ENCODE measurements at regions not wholly inside any gene's neighbourhood (a gene's known extent, or its start where the extent isn't known, plus 50 kb on each side); places are given as distances from the start of the nearest gene placed in this dataset.
"Not testable (repeated sequence)": the region's sequence is repeated elsewhere in the genome, so short reads cannot be mapped to it uniquely, and the experiment has no call there.

GRCh38 chr5:91311168-91311696 is 71.9 kb downstream of the ARRDC3 start:
- BruUV-seq (replicated peaks), result no TSS peak
- Mint-ChIP-seq H3K4me1 (ENCODE audit: low read depth, unreplicated experiment) (peaks cover 46% of the 10 kb centered on the region), H3K27ac (ENCODE audit: unreplicated experiment) (peak overlapping the region; percentile 11), H3K27me3 (ENCODE audit: unreplicated experiment) (no peaks in the 10 kb centered on the region), H3K4me3 (ENCODE audit: low read depth, unreplicated experiment) (peak overlapping the region; percentile 15), H3K9me3 (ENCODE audit: low read depth, unreplicated experiment) (no peaks in the 10 kb centered on the region), H3K36me3 (ENCODE audit: insufficient read depth, unreplicated experiment) (peaks cover 17% of the 10 kb centered on the region)
- no peak for TF ChIP-seq CTCF (IDR thresholded peaks at IDR 0.05; ENCODE audit: unreplicated experiment)
- intact Hi-C loops (cut with micrococcal nuclease; ENCODE audit: unreplicated experiment), result no loop called here
- CTCF ChIA-PET, result interaction anchor here (0.5 to 1.5 kb wide), 6 partner anchors 9 to 565 kb away, joined by 3 to 5 read pairs (median 4); no protein-coding TSS in a partner anchor
- DNase-seq, result no peak

- H3K4me3 Mint-ChIP-seq (ENCODE audit: low read depth, unreplicated experiment); H3K9me3 Mint-ChIP-seq (ENCODE audit: low read depth, unreplicated experiment); H3K27ac Mint-ChIP-seq (ENCODE audit: unreplicated experiment); H3K36me3 Mint-ChIP-seq (ENCODE audit: insufficient read depth, unreplicated experiment); intact Hi-C loops (cut with micrococcal nuclease; ENCODE audit: unreplicated experiment); CTCF ChIA-PET; H3K27me3 Mint-ChIP-seq (ENCODE audit: unreplicated experiment); DNase-seq; BruUV-seq (replicated peaks): not testable (repeated sequence)
- peaks cover 38% of the 10 kb centered on the region for H3K4me1 Mint-ChIP-seq (ENCODE audit: low read depth, unreplicated experiment)
These were observed 75.0 kb downstream of the ARRDC3 start for GRCh38 chr5:91308157-91308556.

GRCh38 chr5:91307048-91307447 is 76.1 kb downstream of the ARRDC3 start:
- CTCF ChIA-PET, result interaction anchor here (1.7 kb wide), 1 partner anchor 10 kb away, joined by 12 read pairs; no protein-coding TSS in a partner anchor
- H3K36me3 Mint-ChIP-seq (ENCODE audit: insufficient read depth, unreplicated experiment), result peaks cover 5% of the 10 kb centered on the region
- no peak for DNase-seq
- H3K4me3 Mint-ChIP-seq (ENCODE audit: low read depth, unreplicated experiment), result no peak overlapping the region
- no peak for TF ChIP-seq CTCF (IDR thresholded peaks at IDR 0.05; ENCODE audit: unreplicated experiment)
- no peak overlapping the region for H3K27ac Mint-ChIP-seq (ENCODE audit: unreplicated experiment)
- H3K4me1 Mint-ChIP-seq (ENCODE audit: low read depth, unreplicated experiment), result peaks cover 27% of the 10 kb centered on the region
- H3K9me3 Mint-ChIP-seq (ENCODE audit: low read depth, unreplicated experiment), result no peaks in the 10 kb centered on the region
- BruUV-seq (replicated peaks), result no TSS peak
- intact Hi-C loops (cut with micrococcal nuclease; ENCODE audit: unreplicated experiment), result no loop called here
- H3K27me3 Mint-ChIP-seq (ENCODE audit: unreplicated experiment), result no peaks in the 10 kb centered on the region

- Mint-ChIP-seq H3K4me3 (ENCODE audit: low read depth, unreplicated experiment) (no peak overlapping the region), H3K27ac (ENCODE audit: unreplicated experiment) (no peak overlapping the region), H3K27me3 (ENCODE audit: unreplicated experiment) (no peaks in the 10 kb centered on the region), H3K4me1 (ENCODE audit: low read depth, unreplicated experiment) (peaks cover 21% of the 10 kb centered on the region), H3K9me3 (ENCODE audit: low read depth, unreplicated experiment) (no peaks in the 10 kb centered on the region), H3K36me3 (ENCODE audit: insufficient read depth, unreplicated experiment) (no peaks in the 10 kb centered on the region)
- CTCF ChIA-PET, result interaction anchor here (0.8 to 1.7 kb wide), 2 partner anchors 10 to 144 kb away, joined by 3 to 12 read pairs; no protein-coding TSS in a partner anchor
- no TSS peak for BruUV-seq (replicated peaks)
- DNase-seq, result no peak
- no peak for TF ChIP-seq CTCF (IDR thresholded peaks at IDR 0.05; ENCODE audit: unreplicated experiment)
- intact Hi-C loops (cut with micrococcal nuclease; ENCODE audit: unreplicated experiment), result no loop called here
These were observed 76.6 kb downstream of the ARRDC3 start for GRCh38 chr5:91306497-91306896.

- peaks cover 13% of the 10 kb centered on the region for H3K4me1 Mint-ChIP-seq (ENCODE audit: low read depth, unreplicated experiment)
- no TSS peak for BruUV-seq (replicated peaks)
- H3K36me3 Mint-ChIP-seq (ENCODE audit: insufficient read depth, unreplicated experiment), result no peaks in the 10 kb centered on the region
- H3K27ac Mint-ChIP-seq (ENCODE audit: unreplicated experiment), result no peak overlapping the region
- H3K27me3 Mint-ChIP-seq (ENCODE audit: unreplicated experiment), result no peaks in the 10 kb centered on the region
- CTCF ChIA-PET, result interaction anchor here (1.7 kb wide), 1 partner anchor 9 kb away, joined by 12 read pairs; no protein-coding TSS in a partner anchor
- no peak overlapping the region for H3K4me3 Mint-ChIP-seq (ENCODE audit: low read depth, unreplicated experiment)
- TF ChIP-seq CTCF (IDR thresholded peaks at IDR 0.05; ENCODE audit: unreplicated experiment), result no peak
- no peaks in the 10 kb centered on the region for H3K9me3 Mint-ChIP-seq (ENCODE audit: low read depth, unreplicated experiment)
- no peak for DNase-seq
- intact Hi-C loops (cut with micrococcal nuclease; ENCODE audit: unreplicated experiment), result no loop called here
These were observed 77.5 kb downstream of the ARRDC3 start for GRCh38 chr5:91305640-91306039.

GRCh38 chr5:91304015-91304414 is 79.1 kb downstream of the ARRDC3 start:
- H3K27me3 Mint-ChIP-seq (ENCODE audit: unreplicated experiment); H3K27ac Mint-ChIP-seq (ENCODE audit: unreplicated experiment); H3K36me3 Mint-ChIP-seq (ENCODE audit: insufficient read depth, unreplicated experiment); H3K4me3 Mint-ChIP-seq (ENCODE audit: low read depth, unreplicated experiment); BruUV-seq (replicated peaks); intact Hi-C loops (cut with micrococcal nuclease; ENCODE audit: unreplicated experiment); H3K9me3 Mint-ChIP-seq (ENCODE audit: low read depth, unreplicated experiment); DNase-seq: not testable (repeated sequence)
- CTCF ChIA-PET, result interaction anchor here (0.7 kb wide), 1 partner anchor 1570 kb away, joined by 3 read pairs; no protein-coding TSS in a partner anchor
- H3K4me1 Mint-ChIP-seq (ENCODE audit: low read depth, unreplicated experiment), result peaks cover 10% of the 10 kb centered on the region

Measured in Calu3 (cell line).